PFSK-1 (cell line): ENCODE measurements at regions not wholly inside any gene's neighbourhood (a gene's known extent, or its start where the extent isn't known, plus 50 kb on each side); places are given as distances from the start of the nearest gene placed in this dataset.

Experiments
- POLR2AphosphoS5 ChIP-seq: IDR thresholded peaks from 2 replicates; pipeline ENCODE4 v1.6.1; 2012; ENCODE audit warnings: low read depth, mild to moderate bottlenecking, control low read depth, low read length, moderate library complexity
- REST ChIP-seq, 2 experiments: IDR thresholded peaks; 2 replicates each; pipeline versions ENCODE4 v1.6.1 to v1.8.0; 2011 to 2012; ENCODE audit warnings: low read depth in 2 of 2, low read length in 2 of 2, control low read depth in 1 of 2, inconsistent platforms in 1 of 2, mild to moderate bottlenecking in 1 of 2, moderate library complexity in 1 of 2; ENCODE audit not compliant: insufficient read depth in 1 of 2
- SIN3A ChIP-seq: IDR thresholded peaks from 2 replicates; pipeline ENCODE4 v1.6.1; 2012; ENCODE audit warnings: mild to moderate bottlenecking, low read length, moderate library complexity, borderline replicate concordance; ENCODE audit not compliant: insufficient read depth

GRCh38 chr6:134642279-134642678 lies 307.6 kb downstream of the ALDH8A1 start:
- TF ChIP-seq REST (IDR thresholded peaks at IDR 0.05; ENCODE audit: insufficient read depth in 1 of 2, low read depth in 2 of 2, low read length in 2 of 2) (no peak), POLR2AphosphoS5 (no peak), SIN3A (no peak)
